ENCODE measurements at regions not wholly inside any gene's neighbourhood (a gene's known extent, or its start where the extent isn't known, plus 50 kb on each side); places are given as distances from the start of the nearest gene placed in this dataset.

- DNase-seq, result no peak
Observed at GRCh38 chr16:82350560-82350959, 180.5 kb upstream of the MPHOSPH6 start.

DNA sequence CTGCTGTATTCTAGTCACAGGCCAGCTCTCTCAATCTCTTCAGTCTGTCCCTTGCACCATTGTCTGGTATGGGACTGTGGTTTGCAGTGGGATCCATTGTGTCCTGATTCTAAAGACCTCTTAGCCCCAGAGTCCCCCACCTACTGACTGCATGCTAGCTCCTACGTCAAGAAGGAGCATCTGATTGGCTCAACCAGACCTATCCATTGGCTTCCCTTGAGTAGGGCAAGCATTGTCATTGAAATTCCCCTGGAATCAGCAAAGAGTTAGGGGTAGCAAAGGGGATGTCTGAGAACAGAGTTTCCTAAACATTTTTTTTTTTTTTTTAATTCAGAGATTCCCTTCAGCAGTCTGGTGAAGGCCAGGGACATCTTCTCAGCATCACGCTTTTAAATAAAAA is 175.3 kb upstream of the MPHOSPH6 start:
- DNase-seq, result no peak

DNA sequence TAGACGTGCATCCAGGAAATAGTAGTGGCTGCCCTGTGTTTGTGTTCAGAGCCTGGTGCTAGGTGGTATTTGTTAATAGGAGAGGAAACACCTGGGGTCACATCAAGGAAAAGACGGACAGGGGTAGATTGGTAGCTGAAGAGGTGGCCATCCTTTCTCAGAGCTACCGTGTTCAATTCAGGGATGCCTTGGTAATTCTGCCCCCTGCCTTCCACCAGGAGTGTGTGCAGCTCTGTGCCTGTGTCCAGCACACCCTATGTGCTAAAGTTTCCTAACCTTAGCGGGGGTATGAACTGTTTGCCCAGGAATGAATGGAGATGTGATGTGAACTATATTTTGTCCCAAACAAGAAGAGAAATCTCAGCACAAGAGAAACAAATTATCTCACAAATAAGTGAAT is 174.1 kb upstream of the MPHOSPH6 start:
- no peak for DNase-seq

DNA sequence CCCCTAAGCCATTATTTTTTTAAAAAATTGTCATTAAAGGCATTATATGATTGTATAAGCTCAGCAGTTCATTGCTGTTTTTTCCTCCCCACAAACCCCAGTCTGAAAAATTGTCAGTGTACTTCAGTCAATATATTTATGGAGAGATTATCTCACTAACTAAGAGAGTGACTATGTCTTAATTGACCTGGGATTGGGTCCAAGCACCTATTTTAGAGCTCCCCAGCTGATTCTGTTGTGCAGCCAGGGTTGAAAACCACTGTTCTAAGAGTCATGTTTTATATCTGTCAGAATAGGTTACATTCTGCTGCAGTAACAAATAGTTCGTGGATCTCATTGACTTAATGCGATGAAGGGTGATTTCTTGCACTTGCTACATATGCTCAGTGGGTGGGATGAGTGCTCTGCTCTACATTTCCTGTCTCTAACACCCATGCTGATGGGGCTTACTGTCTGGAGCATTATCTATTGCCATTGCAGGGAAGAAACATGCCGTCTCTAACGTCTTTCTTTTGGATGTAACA is 171.2 kb upstream of the MPHOSPH6 start:
- DNase-seq, result no peak

DNA sequence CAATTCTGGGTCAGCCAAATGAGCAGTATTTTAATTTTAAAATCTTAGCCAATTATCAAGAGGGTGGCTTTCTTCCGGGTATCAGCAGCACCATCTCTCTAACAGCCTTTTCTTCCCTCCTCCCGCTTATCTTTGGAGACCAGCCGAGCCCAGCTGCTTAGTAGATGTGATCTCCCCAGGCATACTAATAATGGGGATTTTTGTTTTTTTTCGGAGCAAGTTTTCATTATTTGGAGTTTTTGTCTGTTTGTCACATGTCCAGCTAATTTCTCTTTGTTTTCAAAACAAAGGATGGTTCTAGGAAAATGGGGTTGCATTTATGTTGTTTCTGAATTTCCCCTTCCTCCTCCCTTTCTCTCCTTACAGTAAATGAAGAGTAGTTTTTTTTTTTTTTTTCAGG is 170.5 kb upstream of the MPHOSPH6 start:
- no peak for DNase-seq

DNA sequence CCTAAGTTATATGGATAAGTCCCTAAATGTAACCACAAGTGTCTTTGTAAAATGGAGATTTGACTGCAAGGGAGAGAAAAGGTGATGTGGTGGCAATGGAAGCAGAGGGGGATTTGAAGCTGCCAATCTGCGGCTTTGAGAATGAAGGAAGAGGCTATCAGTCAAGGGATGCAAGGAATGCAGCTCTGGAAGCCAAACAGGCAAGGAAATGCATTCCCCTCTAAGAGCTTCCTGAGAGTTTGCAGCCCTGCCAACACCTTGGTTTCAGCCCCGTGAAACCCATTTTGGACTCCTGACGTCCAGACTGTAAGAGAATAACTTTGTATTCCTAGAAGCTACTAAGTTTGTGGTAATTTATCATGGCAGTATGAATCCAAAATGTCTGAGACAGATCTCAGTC is 167.3 kb upstream of the MPHOSPH6 start:
- no peak for DNase-seq

DNA sequence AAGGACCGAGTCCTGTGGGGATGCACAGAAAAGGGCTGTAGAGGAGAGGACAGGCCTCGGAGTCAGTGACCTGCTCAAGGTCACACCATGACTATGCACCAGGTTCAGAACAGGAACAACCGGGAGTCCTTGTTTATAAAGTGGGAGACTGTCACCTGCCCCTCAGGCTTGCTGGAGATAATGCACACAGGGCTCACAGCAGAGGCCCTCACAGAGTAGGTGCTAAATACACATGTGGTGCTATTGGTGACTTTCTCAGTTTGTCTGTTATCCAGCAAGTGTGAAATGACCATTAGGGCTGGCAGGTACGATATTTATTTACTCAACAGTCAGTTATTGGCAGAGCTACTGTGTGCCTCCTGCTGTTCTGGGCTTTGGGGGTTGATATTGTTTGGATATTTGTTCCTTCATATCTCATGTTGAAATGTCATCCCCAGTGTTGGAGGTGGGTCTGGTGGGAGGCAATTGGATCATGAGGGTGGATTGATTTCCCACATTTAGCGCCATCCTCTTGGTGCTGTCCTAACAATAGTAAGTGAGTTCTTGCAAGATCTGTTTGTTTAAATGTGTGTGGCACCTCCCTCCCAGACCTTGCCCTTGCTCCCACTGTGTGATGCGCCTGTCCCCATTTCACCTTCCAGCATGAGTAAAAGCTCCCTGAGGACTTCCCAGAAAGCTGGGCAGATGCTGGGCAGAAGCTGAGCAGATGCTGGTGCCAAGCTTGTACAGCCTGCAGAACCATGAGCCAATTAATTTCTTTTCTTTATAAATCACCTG is 162.1 kb upstream of the MPHOSPH6 start:
- no peak for DNase-seq

DNA sequence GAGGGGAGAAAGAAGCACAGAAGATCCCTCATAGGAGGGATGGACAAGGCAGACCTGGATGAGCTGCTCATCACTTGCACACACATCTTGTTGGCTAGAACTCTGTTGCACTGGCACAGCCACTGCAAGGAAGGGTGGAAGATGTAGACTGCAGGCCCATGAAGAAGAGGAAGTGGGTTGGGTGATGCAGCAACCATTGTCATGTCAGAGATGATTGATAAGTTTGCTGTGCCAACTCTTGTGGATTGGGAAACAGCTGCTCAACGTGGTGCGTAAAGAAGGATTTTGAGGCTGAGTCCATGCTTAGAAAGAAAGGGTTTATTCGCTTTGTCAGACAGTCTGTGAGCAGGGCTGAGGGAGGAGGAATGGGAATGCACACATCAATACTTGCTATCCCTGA is 161.4 kb upstream of the MPHOSPH6 start:
- DNase-seq, result no peak

DNA sequence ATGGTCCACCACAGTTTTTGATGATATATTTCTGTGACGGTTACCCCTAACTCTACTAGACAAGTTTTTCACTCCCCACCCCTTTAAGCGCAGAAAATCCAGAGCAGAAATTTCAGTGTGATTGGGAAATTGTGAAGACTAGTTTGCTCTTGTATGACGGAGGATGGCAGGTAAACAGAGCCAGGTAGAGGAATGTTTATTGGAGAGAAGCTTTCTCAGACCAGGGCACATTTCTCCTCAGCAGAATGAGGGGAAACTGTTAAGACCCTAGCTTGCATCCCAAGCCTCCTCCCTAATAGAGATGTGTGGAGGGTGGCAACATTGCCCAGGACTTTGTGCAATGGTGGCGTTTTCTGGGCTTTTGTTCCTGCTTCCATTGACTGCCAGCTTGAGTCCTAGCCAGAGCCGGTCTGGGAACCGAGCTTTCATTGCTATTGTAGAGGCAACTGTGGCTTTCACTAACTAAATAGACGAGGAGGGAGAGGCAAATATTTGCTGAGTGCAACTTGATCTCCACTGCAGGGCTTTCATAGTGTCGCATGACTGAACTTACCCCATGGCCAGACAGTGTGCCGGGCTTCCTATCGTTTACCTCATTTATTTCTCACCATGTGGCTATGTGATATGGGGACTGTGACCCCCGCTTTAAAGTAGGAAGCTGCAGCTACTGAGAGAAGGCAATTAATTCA is 159.6 kb upstream of the MPHOSPH6 start:
- no peak for DNase-seq

GRCh38 chr16:82328881-82329469 is 159.0 kb upstream of the MPHOSPH6 start:
- DNase-seq, result no peak

GRCh38 chr16:82323171-82323570 is 153.1 kb upstream of the MPHOSPH6 start:
- DNase-seq, result no peak

DNA sequence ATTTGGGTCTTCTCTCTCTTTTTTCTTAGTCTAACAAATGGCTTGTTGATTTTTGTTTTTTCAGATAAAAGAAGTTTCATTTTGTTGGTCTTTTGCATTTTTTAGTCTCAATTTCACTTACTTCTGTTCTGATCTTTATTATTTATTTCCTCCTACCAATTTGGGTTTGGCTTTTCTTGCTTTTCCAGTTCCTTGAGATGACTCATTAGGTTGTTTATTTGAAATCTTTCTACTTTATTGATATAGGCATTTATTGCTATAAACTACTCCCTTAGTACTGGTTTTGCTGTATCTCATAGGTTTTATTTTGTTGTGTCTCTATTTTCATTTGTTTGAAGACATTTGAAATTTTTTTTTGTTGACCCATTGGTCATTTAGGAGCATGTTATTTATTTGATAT is 152.2 kb upstream of the MPHOSPH6 start:
- no peak for DNase-seq

GRCh38 chr16:82319038-82319437 is 149.0 kb upstream of the MPHOSPH6 start:
- DNase-seq, result no peak

GRCh38 chr16:82317411-82318167 is 147.6 kb upstream of the MPHOSPH6 start:
- DNase-seq, result no peak

GRCh38 chr16:82313754-82314153 is 143.7 kb upstream of the MPHOSPH6 start:
- DNase-seq, result no peak

- no peak for DNase-seq
Observed at GRCh38 chr16:82311528-82311927, 141.5 kb upstream of the MPHOSPH6 start.

DNA sequence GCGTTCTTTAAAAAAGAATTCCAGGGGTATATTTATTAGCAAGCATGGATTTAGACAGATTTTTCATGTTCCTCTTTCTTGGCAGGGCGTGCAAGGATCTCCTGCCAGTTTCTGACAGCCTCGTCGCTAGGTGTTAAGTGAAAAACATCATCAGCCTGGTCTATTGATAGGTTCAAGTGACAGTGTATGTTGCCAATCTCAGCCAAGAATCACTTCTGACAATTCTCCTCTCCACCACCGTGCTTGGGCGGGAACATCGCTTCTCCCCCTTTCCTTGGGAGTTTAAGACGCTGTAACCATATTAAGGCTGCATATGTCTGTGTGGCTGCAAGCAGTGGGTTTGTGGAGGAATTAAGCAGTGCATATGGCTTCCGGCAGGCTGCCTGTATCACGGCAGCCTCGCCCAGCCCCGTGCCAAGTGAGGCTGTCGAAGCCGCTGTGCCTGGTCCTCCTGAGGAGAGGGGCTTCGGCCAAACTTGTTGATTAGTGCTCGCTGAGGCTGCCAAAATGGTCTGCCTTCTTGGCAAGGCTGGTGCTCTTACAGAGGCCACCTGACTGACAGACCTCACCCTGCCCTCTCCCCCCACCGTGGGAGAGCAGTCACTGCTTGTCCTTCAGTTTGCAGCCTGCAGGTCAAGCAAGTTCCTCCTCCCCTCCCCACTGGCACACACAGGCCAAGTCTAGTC is 132.2 kb upstream of the MPHOSPH6 start:
- no peak for DNase-seq

GRCh38 chr16:82301146-82301755 is 131.2 kb upstream of the MPHOSPH6 start:
- DNase-seq, result no peak

- no peak for DNase-seq
Observed at GRCh38 chr16:82300374-82300951, 130.4 kb upstream of the MPHOSPH6 start.

- no peak for DNase-seq
Observed at GRCh38 chr16:82298472-82298871, 128.4 kb upstream of the MPHOSPH6 start.

GRCh38 chr16:82295290-82296201 is 125.5 kb upstream of the MPHOSPH6 start:
- no peak for DNase-seq

Data from activated effector memory CD4-positive, alpha-beta T cell treated with anti-CD3 and anti-CD28 coated beads, Interleukin-2, amount 50 U/mL, for 16 hours (primary cell).